ENCODE measurements at regions not wholly inside any gene's neighbourhood (a gene's known extent, or its start where the extent isn't known, plus 50 kb on each side); places are given as distances from the start of the nearest gene placed in this dataset.
A peak's percentile ranks its signal among the peaks of the same experiment; 100 is the strongest.

GRCh38 chr5:114266374-114266773 lies 95.5 kb upstream of the KCNN2 start:
- no peak for ATAC-seq (replicated peaks in 6 of 8)
- in situ Hi-C loops (cut with MboI; ENCODE audit: low pct_unique_long_range_greater_than_20kb in 2 of 9, low sequenced_read_pairs in 9 of 9, unreplicated experiment in 9 of 9) = no loop called here
- Histone ChIP-seq H3K27ac (no peak overlapping the region), H3K4me3 (no peak overlapping the region), H3K4me1 (replicated peaks in 1 of 2) (no peaks in the 10 kb centered on the region)
- 33 to 100% (median 95%) methylated on average over 1 of the region's 1 CpG; no CpG with 5 or more reads in 4 of the 10 experiments for WGBS, 10 experiments

- no peak for ATAC-seq (replicated peaks in 6 of 8)
- H3K27ac ChIP-seq = no peak overlapping the region
- H3K4me3 ChIP-seq = no peak overlapping the region
- 0 to 88% (median 79%) methylated on average over 1 of the region's 1 CpG; no CpG with 5 or more reads in 4 of the 10 experiments for WGBS, 10 experiments
- in situ Hi-C loops (cut with MboI; ENCODE audit: low pct_unique_long_range_greater_than_20kb in 2 of 9, low sequenced_read_pairs in 9 of 9, unreplicated experiment in 9 of 9) = no loop called here
- no peaks in the 10 kb centered on the region for H3K4me1 ChIP-seq (replicated peaks in 1 of 2)
Observed at GRCh38 chr5:114296191-114296590, 65.7 kb upstream of the KCNN2 start.

DNA sequence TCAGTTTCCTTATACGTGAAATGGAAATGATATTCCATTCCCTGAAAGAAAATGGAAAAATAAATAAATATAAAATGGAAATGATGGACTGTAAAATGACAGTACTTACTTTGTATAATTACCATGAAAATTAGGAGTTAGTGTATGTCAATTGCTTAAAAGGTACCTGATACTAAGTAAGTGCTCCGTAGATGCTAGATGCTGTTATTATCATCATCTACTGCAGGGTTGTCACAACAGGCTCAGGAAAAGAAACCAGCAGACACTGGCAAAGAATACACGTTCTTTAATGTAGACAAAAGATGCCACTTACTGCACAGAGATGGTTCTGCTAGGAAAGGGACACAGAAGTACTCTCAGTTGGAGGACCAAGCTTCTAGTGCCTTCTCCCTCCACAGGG lies 64.0 kb upstream of the KCNN2 start:
- ATAC-seq (replicated peaks in 6 of 8) = no peak
- no peak overlapping the region for H3K4me3 ChIP-seq
- WGBS, 10 experiments = 5 to 100% (median 60%) methylated on average over 1 to 3 of the region's 3 CpGs
- H3K4me1 ChIP-seq (replicated peaks in 1 of 2) = no peaks in the 10 kb centered on the region
- H3K27ac ChIP-seq = no peak overlapping the region
- in situ Hi-C loops (cut with MboI; ENCODE audit: low pct_unique_long_range_greater_than_20kb in 2 of 9, low sequenced_read_pairs in 9 of 9, unreplicated experiment in 9 of 9) = no loop called here

DNA sequence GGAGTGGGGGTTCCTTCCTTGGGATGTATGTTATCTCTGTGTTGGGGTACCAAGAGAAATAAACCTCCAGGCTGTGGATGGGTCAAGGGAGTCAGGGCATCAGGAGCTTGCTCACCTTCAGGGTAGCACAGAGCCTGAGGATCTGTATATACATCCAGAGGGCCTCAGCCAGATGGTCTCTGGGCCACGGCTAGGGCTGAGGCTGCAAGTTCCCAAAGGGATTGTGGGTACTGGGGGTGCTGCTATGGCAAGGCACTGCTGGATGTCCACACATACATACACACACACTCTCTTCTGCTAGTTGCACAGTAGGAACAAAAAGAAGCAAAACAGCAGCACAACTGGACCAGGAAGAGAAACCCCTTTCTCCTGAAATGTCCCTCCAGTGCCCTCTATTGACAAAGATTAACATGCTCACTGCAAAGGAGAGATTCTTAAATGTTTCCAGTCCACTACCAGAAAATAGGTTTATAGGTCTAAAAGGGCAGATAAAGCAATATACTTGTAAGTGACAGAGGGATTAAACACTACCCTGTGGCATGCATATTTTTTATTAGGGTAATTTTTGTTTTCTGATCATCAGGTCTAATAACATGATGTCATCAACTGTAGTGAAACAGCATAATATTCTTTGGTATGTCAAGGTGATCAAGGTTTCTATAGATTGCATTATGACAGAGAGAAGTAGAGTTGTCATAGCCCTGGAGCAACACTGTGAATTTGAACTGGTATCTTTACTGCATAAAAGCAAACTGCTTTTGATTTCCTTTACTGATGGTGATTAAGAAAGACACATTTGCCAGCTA lies 56.3 kb upstream of the KCNN2 start:
- in situ Hi-C loops (cut with MboI; ENCODE audit: low pct_unique_long_range_greater_than_20kb in 2 of 9, low sequenced_read_pairs in 9 of 9, unreplicated experiment in 9 of 9) = no loop called here
- ATAC-seq (replicated peaks in 6 of 8) = peak in 2 of 8 experiments; percentile 52 to 58
- no peak overlapping the region for H3K27ac ChIP-seq
- 60 to 100% (median 90%) methylated on average over 1 of the region's 1 CpG; no CpG with 5 or more reads in 7 of the 10 experiments for WGBS, 10 experiments
- no peak overlapping the region for H3K4me3 ChIP-seq
- H3K4me1 ChIP-seq (replicated peaks in 1 of 2) = no peaks in the 10 kb centered on the region

DNA sequence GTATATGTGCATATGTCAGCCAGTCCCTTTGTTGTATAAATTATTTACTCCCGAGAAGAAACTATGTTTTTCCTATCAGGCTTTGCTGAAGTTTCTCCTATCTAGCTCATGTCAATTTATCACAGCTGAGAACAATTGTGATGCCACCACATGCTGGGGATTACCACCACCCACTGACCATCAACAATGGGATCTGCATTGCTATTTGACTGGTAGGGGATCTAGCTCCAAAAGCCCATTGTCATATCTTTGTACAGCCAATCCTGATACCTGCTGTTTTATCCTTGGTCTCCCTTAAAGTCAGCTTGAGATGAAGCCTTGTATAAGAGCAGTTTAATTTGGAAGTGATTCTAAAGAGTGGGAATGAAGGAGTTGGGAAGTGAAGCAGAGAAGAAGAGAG lies 53.9 kb upstream of the KCNN2 start:
- H3K4me1 ChIP-seq (replicated peaks in 1 of 2) = no peaks in the 10 kb centered on the region
- in situ Hi-C loops (cut with MboI; ENCODE audit: low pct_unique_long_range_greater_than_20kb in 2 of 9, low sequenced_read_pairs in 9 of 9, unreplicated experiment in 9 of 9) = no loop called here
- H3K4me3 ChIP-seq = no peak overlapping the region
- ATAC-seq (replicated peaks in 6 of 8) = no peak
- 0 to 50% (median 14%) methylated on average over 1 of the region's 1 CpG; no CpG with 5 or more reads in 5 of the 10 experiments for WGBS, 10 experiments
- no peak overlapping the region for H3K27ac ChIP-seq

DNA sequence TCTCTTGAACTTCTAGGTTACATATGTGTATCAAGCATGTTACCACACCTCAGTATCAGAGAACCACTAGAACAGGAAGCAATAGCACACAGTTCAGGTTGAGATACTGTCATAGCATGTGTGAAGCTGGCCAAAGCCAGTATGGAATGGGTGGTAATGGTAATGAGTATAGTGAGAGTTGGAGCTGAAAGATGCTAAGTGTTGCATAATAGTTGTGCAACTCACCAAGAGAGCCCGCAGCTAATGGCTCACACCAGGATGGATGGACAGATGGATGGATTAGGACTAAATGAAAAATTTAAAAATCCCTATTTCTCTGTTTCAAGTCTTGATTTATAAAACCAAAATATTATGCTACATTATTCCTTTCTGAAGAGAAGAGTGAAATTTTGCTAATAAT lies 53.4 kb upstream of the KCNN2 start:
- H3K4me3 ChIP-seq = no peak overlapping the region
- no peak for ATAC-seq (replicated peaks in 6 of 8)
- no peaks in the 10 kb centered on the region for H3K4me1 ChIP-seq (replicated peaks in 1 of 2)
- no peak overlapping the region for H3K27ac ChIP-seq
- WGBS, 10 experiments = 0 to 100% (median 83%) methylated on average over 1 of the region's 1 CpG; no CpG with 5 or more reads in 3 of the 10 experiments
- in situ Hi-C loops (cut with MboI; ENCODE audit: low pct_unique_long_range_greater_than_20kb in 2 of 9, low sequenced_read_pairs in 9 of 9, unreplicated experiment in 9 of 9) = no loop called here

GRCh38 chr5:114310666-114311065 lies 51.2 kb upstream of the KCNN2 start:
- H3K27ac ChIP-seq = no peak overlapping the region
- no peaks in the 10 kb centered on the region for H3K4me1 ChIP-seq (replicated peaks in 1 of 2)
- H3K4me3 ChIP-seq = no peak overlapping the region
- in situ Hi-C loops (cut with MboI; ENCODE audit: low pct_unique_long_range_greater_than_20kb in 2 of 9, low sequenced_read_pairs in 9 of 9, unreplicated experiment in 9 of 9) = no loop called here
- ATAC-seq (replicated peaks in 6 of 8) = no peak
- WGBS, 10 experiments = 0 to 100% (median 80%) methylated on average over 1 to 2 of the region's 2 CpGs; no CpG with 5 or more reads in 1 of the 10 experiments

GRCh38 chr5:114311281-114311680 lies 50.6 kb upstream of the KCNN2 start:
- in situ Hi-C loops (cut with MboI; ENCODE audit: low pct_unique_long_range_greater_than_20kb in 2 of 9, low sequenced_read_pairs in 9 of 9, unreplicated experiment in 9 of 9) = no loop called here
- Histone ChIP-seq H3K4me1 (replicated peaks in 1 of 2) (no peaks in the 10 kb centered on the region), H3K4me3 (no peak overlapping the region), H3K27ac (no peak overlapping the region)
- no peak for ATAC-seq (replicated peaks in 6 of 8)
- 0 to 92% (median 13%) methylated on average over 2 of the region's 2 CpGs; no CpG with 5 or more reads in 3 of the 10 experiments for WGBS, 10 experiments

DNA sequence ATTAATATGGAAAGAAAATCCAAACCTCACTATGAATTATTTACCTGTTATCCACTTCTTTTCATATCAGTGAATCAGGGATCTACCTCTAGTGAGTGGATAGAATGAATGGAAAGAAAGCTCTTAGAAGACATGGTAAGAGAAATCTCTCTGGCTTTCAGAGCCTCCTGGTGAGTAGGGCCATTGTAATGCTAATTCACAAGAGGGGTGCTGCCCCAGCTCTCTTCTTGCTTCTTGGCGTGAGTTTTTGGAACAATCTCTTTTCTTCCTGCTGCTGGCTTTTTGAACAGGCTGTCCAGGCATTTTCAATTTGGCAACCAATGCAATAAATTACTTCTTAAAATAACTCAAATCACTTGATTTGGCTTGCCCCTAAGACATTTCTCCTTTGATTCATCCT lies 49.9 kb upstream of the KCNN2 start:
- in situ Hi-C loops (cut with MboI; ENCODE audit: low pct_unique_long_range_greater_than_20kb in 2 of 9, low sequenced_read_pairs in 9 of 9, unreplicated experiment in 9 of 9) = no loop called here
- Histone ChIP-seq H3K4me1 (replicated peaks in 1 of 2) (no peaks in the 10 kb centered on the region), H3K27ac (no peak overlapping the region), H3K4me3 (no peak overlapping the region)
- ATAC-seq (replicated peaks in 6 of 8) = no peak
- 0 to 20% (median 0%) methylated on average over 1 of the region's 1 CpG; no CpG with 5 or more reads in 6 of the 10 experiments for WGBS, 10 experiments

Measured in motor neuron (in vitro differentiated cells).